MCF 10A (cell line): ENCODE measurements at regions not wholly inside any gene's neighbourhood (a gene's known extent, or its start where the extent isn't known, plus 50 kb on each side); places are given as distances from the start of the nearest gene placed in this dataset.

Experiments used
- BruUV-seq: library from RNA; stranded (reverse); fragments of 400-500 nt; replicated peaks from 2 replicates; lab custom pipeline; 2021; lab: Mats Ljungman, UMichigan
- CTCF ChIA-PET: fragments of 300-600 bp; sonication (Branson Sonifier 250); formaldehyde crosslinking; extraction: SDS; loops from one replicate; lab custom pipeline; 2021; ENCODE audit warnings: antibody characterized with exemption, inconsistent platforms; lab: Yijun Ruan, JAX
- POLR2A ChIA-PET: fragments of 300-600, 350-650 bp; sonication (Branson Sonifier 250); formaldehyde crosslinking; extraction: SDS; loops from one replicate; lab custom pipeline; 2020; ENCODE audit warnings: antibody characterized with exemption, inconsistent platforms; lab: Yijun Ruan, JAX
- DNase-seq: peaks from one replicate; pipeline ENCODE4 v3.0.0-alpha.2; 2018; ENCODE audit not compliant: unreplicated experiment
- H3K27ac Mint-ChIP-seq: one replicate; pipeline ENCODE4 v1.8.0; 2022; ENCODE audit warnings: mild to moderate bottlenecking, low read depth, mixed read lengths; ENCODE audit not compliant: unreplicated experiment
- H3K27me3 Mint-ChIP-seq: one replicate; pipeline ENCODE4 v1.8.0; 2022; ENCODE audit warnings: mixed read lengths; ENCODE audit not compliant: insufficient read depth, unreplicated experiment
- H3K36me3 Mint-ChIP-seq: one replicate; pipeline ENCODE4 v1.8.0; 2022; ENCODE audit warnings: mild to moderate bottlenecking, moderate library complexity, mixed read lengths; ENCODE audit not compliant: insufficient read depth, unreplicated experiment
- H3K4me1 Mint-ChIP-seq: one replicate; pipeline ENCODE4 v1.8.0; 2022; ENCODE audit warnings: mixed read lengths; ENCODE audit not compliant: insufficient read depth, unreplicated experiment
- H3K4me3 Mint-ChIP-seq: one replicate; pipeline ENCODE4 v1.8.0; 2022; ENCODE audit warnings: mild to moderate bottlenecking, moderate library complexity, mixed read lengths; ENCODE audit not compliant: unreplicated experiment
- H3K9me3 Mint-ChIP-seq: one replicate; pipeline ENCODE4 v1.8.0; 2022; ENCODE audit warnings: mixed read lengths; ENCODE audit not compliant: unreplicated experiment
- CTCF ChIP-seq: fragments of 200-600 bp; IDR thresholded peaks from one replicate; pipeline ENCODE4 v1.8.0; 2022; ENCODE audit warnings: antibody characterized with exemption, mild to moderate bottlenecking; ENCODE audit not compliant: unreplicated experiment
- intact Hi-C: fragments of 100-400 bp; cut with micrococcal nuclease; formaldehyde crosslinking; loops from 2 replicates; pipeline ENCODE4 v1.14.1; 2022

GRCh38 chr18:60445341-60445740 lies 72.8 kb upstream of the MC4R start:
- no TSS peak for BruUV-seq

GRCh38 chr18:60446821-60447220 lies 74.2 kb upstream of the MC4R start:
- H3K27ac Mint-ChIP-seq: no peak overlapping the region
- POLR2A ChIA-PET: no interaction called here
- no peaks in the 10 kb centered on the region for H3K36me3 Mint-ChIP-seq
- CTCF ChIA-PET: no interaction called here
- H3K27me3 Mint-ChIP-seq: peaks cover 91% of the 10 kb centered on the region
- intact Hi-C loops: no loop called here
- H3K4me1 Mint-ChIP-seq: no peaks in the 10 kb centered on the region
- DNase-seq: no peak
- BruUV-seq: no TSS peak
- H3K4me3 Mint-ChIP-seq: no peak overlapping the region
- no peaks in the 10 kb centered on the region for H3K9me3 Mint-ChIP-seq
- TF ChIP-seq CTCF: no peak

More at GRCh38 chr18:60445341-60445740, 72.8 kb upstream of the MC4R start:
- intact Hi-C loops: no loop called here
- no peaks in the 10 kb centered on the region for H3K4me1 Mint-ChIP-seq
- peaks cover 92% of the 10 kb centered on the region for H3K27me3 Mint-ChIP-seq
- no peaks in the 10 kb centered on the region for H3K9me3 Mint-ChIP-seq
- H3K36me3 Mint-ChIP-seq: no peaks in the 10 kb centered on the region
- H3K27ac Mint-ChIP-seq: no peak overlapping the region
- H3K4me3 Mint-ChIP-seq: no peak overlapping the region
- no peak for DNase-seq
- CTCF ChIA-PET: no interaction called here
- POLR2A ChIA-PET: no interaction called here
- TF ChIP-seq CTCF: no peak

- no peak for TF ChIP-seq CTCF
- DNase-seq: no peak
- CTCF ChIA-PET: no interaction called here
- no peaks in the 10 kb centered on the region for H3K36me3 Mint-ChIP-seq
- H3K4me1 Mint-ChIP-seq: no peaks in the 10 kb centered on the region
- no peaks in the 10 kb centered on the region for H3K9me3 Mint-ChIP-seq
- no peak overlapping the region for H3K4me3 Mint-ChIP-seq
- peaks cover 79% of the 10 kb centered on the region for H3K27me3 Mint-ChIP-seq
- H3K27ac Mint-ChIP-seq: no peak overlapping the region
- BruUV-seq: no TSS peak
- intact Hi-C loops: no loop called here
- POLR2A ChIA-PET: no interaction called here
Observed at GRCh38 chr18:60448487-60449267, 76.1 kb upstream of the MC4R start.

- Mint-ChIP-seq H3K36me3 (no peaks in the 10 kb centered on the region), H3K4me3 (no peak overlapping the region), H3K9me3 (peaks cover 6% of the 10 kb centered on the region), H3K27ac (no peak overlapping the region), H3K27me3 (peaks cover 67% of the 10 kb centered on the region), H3K4me1 (no peaks in the 10 kb centered on the region)
- BruUV-seq: no TSS peak
- intact Hi-C loops: no loop called here
- CTCF ChIA-PET: no interaction called here
- DNase-seq: no peak
- no peak for TF ChIP-seq CTCF
- POLR2A ChIA-PET: no interaction called here
Observed at GRCh38 chr18:60452421-60452820, 79.8 kb upstream of the MC4R start.
